GDM1 (cell line): ENCODE measurements at regions not wholly inside any gene's neighbourhood (a gene's known extent, or its start where the extent isn't known, plus 50 kb on each side); places are given as distances from the start of the nearest gene placed in this dataset.

Experiments used
- DNase-seq: peaks from one replicate; lab custom pipeline; 2025; lab: John Stamatoyannopoulos, UW

GRCh38 chr5:91706785-91707520 is 323.8 kb upstream of the ARRDC3 start:
- DNase-seq: no peak

GRCh38 chr5:91703128-91703527 is 320.0 kb upstream of the ARRDC3 start:
- DNase-seq: no peak

- DNase-seq: no peak
These were observed 316.3 kb upstream of the ARRDC3 start for GRCh38 chr5:91699429-91699828.

DNA sequence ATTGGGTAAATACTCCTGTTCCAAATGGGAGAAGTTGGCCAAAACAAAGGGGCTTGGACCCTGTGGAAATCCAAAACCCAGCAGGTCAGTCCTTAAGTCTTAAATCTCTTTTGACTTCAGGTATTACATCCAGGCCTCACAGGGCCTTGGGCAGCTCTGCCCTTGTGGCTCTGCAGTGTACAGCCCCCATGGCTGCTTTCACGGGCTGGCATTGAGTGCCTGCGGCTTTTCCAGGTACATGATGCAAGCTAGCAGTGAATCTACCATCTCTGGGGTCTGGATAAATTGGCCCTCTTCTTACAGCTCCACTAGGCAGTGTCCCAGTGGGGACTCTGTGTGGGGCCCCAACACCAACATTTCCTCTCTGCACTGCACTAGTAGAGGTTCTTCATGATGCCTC is 308.5 kb upstream of the ARRDC3 start:
- no peak for DNase-seq

DNA sequence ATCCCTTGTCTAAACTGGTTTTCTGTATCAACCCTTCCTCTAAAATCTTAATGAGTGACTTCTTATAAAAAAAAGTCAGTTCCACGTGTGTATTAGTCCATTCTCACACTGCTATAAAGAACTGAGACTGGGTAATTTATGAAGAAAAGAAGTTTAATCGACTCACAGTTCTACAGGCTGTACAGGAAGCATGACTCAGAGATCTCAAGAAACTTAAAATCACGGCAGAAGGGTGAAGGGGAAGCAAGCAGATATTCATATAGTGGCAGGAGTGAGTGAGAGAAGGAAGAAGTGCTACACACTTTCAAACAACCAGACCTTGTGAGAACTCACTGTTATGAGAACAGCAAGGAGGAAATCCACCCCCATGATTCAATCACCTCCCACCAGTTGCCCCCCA is 307.8 kb upstream of the ARRDC3 start:
- DNase-seq: no peak

- no peak for DNase-seq
These were observed 304.3 kb upstream of the ARRDC3 start for GRCh38 chr5:91687430-91687829.

DNA sequence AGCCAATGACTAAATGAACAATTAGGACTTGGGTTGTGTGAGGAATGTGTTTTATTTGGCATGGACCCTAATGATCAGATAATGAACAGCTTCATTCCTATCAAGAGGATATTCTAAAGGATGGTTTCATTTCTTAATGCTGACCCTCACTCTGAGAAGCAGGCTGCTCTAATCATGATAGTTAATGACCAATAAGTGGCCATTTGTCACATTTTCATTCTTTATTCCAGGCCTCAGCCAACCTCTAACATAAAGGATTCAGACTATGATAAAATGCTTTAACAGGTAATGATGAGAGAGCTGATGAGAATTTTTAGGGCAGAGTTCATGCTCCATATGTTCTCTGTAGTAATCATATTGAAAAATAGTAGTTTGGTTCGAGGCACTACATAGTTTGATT is 301.5 kb upstream of the ARRDC3 start:
- DNase-seq: no peak

- DNase-seq: no peak
These were observed 287.4 kb upstream of the ARRDC3 start for GRCh38 chr5:91670563-91670962.

DNA sequence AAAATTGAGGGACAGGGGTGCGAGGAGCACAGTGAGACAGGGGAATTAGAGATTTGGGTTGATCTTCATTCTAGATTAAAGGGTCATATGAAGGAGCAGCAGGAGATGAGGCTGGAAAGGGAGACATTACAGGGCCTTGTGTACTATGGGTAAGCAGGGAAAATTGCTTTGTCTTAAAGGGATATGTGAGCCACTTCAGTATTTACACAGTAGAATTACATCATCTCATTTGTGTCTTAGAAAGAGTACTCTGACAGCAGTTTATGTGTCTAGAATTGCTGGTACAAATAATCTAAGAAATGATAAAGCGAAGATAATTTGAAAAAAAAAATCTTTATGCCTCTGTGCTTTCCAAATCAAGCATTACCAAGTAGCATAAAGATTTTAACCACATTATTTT is 287.0 kb upstream of the ARRDC3 start:
- DNase-seq: no peak

DNA sequence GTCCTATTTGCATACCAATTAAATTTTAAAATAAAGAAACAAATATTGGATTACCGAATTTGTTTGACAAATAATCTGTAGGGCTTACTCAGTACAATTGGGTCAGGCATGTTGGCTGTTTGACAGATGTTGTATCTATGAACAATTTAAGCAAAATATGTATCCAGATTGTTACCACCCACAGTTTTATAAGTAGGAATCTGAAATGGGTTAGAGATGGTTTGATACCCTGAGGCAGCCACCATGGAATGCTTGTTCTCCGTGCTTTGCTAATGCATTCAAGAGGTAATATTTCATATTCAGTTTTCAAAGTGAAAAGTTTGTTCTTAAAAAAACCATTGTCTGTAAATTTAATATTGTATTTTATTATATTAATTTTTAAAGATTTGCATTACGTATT is 285.1 kb upstream of the ARRDC3 start:
- no peak for DNase-seq

- no peak for DNase-seq
These were observed 269.6 kb upstream of the ARRDC3 start for GRCh38 chr5:91652678-91653077.

GRCh38 chr5:91651704-91652103 is 268.6 kb upstream of the ARRDC3 start:
- no peak for DNase-seq

GRCh38 chr5:91645347-91645746 is 262.2 kb upstream of the ARRDC3 start:
- no peak for DNase-seq

GRCh38 chr5:91643797-91644196 is 260.7 kb upstream of the ARRDC3 start:
- no peak for DNase-seq

DNA sequence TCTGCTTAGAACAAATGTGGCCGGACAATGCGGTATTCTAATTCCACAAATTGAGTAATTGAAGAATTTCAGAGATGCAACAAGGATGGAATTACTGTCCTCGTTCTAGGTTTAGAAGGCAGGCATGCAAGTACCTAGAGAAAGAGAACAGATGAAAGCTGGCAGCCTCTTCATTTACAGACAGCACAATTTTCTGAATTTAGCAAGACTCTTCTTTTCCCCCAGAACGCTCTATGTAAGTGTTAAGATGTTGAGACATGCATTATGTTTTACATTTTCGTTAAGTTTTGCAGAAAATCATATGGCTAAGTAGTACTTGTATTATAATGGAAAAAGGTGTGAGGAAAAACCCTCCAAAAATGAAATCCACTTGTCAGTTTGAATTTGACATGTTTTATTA is 259.5 kb upstream of the ARRDC3 start:
- DNase-seq: no peak

GRCh38 chr5:91641730-91642350 is 258.7 kb upstream of the ARRDC3 start:
- DNase-seq: no peak

DNA sequence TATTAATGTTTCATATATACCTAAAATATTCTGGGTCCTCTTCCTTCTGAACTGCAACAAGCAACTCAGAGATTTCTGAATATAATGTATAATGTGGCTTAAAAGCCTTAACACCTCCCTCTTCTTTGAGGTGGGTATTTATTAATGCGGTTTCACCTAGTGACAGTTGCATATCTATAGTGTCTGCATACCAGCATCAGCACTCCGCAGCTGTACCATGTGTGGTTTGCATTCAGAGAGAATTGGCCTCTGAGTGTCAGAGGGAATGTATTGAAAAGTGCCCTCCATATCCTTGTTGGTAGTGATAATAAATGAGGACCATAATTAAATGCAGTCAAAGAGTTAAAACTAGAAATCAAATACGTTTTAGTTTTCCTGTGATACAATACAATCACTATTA is 256.6 kb upstream of the ARRDC3 start:
- DNase-seq: no peak

DNA sequence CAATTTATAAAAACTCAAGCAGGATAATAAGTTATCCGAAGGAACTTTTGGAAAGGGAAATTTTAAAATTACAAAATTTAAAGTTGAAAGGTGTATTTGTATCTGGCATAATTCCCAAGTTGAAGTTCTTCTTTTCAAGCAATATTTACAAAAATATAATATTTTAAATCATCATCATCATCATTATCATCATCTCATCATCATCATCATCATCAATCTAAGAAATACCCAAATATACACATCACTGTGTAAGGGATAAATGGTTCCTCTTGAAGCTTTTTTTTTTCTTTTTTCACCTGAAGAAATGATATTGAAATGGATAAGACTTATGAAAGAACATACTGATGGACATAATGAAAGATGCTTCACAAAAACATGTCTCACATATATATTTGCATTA is 254.9 kb upstream of the ARRDC3 start:
- no peak for DNase-seq

DNA sequence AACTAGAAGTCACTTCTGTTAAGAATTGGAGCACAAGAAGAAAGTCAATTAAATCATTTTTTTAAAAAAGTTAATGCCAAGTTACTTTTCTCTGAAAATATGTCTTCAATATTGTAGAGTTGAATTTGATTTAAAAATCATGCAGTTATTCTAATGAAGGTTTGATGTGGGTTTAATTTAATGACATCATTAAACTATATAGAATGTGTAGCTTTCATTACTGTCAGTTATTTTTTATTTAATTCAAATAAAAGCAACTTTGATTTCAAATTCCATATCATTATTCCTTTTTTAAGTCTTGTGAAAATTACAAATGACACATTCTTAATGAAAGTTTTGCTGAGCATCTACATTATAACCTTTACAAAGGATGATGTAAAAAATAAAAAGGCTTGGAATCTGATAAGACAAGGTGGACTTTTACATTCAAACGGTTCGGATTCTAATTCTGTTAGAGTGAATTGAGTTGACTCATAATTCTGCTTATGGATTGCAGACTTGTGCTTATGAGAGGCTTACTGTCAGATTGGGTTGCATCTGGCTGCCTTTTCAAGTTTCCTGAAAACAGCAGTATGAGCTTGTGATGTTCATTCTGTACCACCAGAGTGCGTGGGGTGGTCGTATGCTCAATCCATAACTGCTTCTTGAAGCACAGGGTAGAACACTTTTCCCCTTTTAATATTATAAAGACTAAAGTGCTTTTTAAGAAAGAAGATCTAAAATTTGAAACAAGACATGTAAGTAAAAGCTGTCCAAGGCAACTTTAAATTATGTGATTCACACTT is 253.0 kb upstream of the ARRDC3 start:
- no peak for DNase-seq

DNA sequence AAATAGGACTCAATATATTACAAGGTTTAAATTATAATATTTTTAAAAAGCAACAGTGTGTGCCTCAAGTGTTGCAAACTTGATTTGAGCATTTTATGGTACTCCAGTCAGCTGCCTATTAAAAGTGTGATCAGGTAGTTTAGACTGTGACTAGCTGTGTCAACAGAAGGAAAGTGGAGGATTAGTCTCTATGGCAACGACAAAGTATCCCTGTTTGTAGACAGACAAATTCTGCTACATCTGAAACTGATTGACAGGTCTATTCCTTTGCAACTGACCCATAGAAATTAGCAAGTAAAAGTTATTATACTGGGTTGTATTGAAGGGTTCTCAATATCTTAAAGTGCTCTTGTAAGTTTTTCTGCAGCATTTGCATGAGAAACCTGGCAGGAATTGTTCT is 249.8 kb upstream of the ARRDC3 start:
- DNase-seq: no peak

DNA sequence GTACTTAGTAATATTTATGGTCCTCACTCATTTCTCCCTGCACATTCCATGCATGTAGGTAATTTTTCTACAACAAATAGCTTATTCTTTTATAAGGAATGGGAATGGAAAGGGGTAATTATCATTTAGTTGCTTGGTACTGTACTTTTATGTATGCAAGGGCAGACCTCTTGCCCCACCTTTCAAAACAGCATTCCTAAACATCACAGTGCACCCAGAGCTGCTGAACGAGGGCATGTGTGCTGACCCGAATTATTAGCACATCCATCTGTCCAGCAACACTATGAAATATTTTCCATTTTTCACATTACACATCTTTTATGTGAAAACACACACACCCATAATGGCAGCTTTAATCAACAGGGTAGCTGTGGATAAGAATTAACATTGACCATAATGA is 228.6 kb upstream of the ARRDC3 start:
- no peak for DNase-seq

- no peak for DNase-seq
These were observed 224.6 kb upstream of the ARRDC3 start for GRCh38 chr5:91607675-91608074.

DNA sequence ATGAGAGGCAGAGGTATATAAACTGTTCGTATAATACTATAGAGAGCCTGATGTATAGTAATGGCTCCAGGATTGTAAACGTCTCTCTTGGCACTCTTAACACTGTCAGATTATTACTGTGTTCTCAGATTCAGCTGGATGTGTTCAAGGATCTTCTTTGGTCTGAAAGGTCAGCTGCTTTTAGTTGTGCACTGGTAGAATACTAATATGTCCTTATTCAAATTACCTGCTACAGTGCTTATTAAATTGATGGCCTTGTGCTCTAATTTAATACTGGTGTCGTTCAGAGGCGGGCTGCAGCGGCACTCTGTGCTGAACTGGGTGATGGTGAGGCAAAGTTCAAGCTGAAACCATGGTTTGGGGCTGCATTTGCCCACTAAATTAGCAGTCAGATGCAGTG is 216.7 kb upstream of the ARRDC3 start:
- DNase-seq: no peak
